Suppressor macrophage (primary cell): ENCODE measurements at regions not wholly inside any gene's neighbourhood (a gene's known extent, or its start where the extent isn't known, plus 50 kb on each side); places are given as distances from the start of the nearest gene placed in this dataset.
"Not testable (repeated sequence)": the region's sequence is repeated elsewhere in the genome, so short reads cannot be mapped to it uniquely, and the experiment has no call there.

ENCODE experiments used
- DNase-seq, 4 experiments: peaks; one replicate each; pipeline ENCODE4 v3.0.0-alpha.2; 2020 to 2022

DNA sequence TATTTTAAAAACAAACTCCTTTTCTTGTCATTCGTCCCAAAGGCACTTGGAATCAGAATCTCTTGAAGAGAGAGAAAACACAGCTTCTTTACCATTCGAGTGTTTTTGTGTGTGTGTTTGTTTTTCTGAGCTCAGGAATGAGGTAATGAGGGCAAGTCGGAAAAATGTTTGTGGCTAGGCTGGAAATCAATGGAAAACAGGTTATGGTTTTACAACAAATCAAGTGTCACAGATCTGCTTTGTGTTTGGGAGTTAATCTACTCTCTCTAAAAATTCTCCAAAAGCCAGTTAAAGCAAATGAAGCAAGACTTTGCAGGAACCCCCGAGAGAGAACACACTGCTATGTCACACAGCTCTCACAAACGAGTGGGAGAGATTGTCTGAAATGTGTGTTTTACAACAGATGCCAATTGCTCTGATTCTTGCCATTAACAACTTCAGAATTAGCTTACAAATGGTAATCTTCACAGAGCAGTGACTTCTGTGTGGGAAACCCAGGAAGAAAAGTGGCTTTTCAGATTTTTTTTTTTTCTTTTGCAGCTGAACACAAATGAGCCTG lies 264.1 kb downstream of the CBLL2 start:
- DNase-seq = no peak

DNA sequence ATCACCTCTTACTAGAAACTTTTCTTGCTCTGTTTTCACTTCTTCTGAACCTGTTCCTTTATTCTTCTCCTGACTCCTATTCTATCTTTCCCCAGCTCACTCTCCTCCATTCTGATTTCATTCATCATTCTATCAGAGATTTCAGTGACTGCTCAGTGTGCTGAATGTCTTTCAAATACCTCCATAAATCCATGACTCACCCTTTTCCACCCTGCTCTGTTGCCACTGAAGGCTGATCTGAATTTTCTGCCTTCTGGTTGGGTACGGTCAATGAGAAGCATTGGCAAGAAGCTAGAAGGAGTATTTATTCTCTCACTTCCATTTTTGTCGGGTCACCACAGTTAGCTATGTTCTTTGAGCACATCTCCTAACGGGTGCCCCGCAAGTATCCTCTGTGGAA lies 265.9 kb downstream of the CBLL2 start:
- DNase-seq = no peak

DNA sequence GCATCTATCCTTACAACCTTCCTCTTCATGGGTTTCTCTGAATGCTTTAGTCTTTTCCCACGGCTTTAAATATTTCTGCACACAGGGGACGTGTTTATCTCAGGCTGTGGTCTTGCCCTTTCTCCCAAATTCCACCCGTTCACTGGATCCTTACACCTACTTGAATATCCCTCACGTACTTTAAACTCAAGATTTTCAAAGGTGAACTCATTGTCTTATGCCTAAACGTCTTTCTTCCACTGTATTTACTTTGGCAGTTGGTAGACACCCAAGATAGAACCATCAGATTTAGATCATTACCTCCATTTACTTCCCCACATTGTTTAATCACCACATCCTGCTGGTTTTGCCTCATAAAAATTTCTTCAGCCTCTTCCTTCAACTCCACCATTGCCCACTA lies 269.2 kb downstream of the CBLL2 start:
- no peak for DNase-seq

DNA sequence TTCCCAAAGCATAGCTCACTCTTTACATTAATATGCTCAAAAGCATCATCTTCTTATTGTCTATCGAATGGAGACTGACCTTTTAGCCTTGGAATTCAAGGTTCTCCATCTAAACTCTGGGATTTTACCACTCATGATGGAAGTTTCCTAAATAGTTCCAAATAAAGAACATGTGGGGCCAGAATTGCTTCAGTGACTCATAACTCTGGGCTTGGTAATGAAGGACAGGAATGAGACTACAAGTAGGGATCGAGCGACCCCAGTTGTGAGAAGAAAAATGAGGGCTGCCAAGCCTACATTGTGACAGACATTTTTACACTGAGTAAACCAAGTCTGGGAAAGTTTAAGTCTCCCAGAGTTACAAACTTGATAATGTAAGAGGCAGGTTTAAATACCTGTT lies 269.9 kb downstream of the CBLL2 start:
- DNase-seq = no peak

DNA sequence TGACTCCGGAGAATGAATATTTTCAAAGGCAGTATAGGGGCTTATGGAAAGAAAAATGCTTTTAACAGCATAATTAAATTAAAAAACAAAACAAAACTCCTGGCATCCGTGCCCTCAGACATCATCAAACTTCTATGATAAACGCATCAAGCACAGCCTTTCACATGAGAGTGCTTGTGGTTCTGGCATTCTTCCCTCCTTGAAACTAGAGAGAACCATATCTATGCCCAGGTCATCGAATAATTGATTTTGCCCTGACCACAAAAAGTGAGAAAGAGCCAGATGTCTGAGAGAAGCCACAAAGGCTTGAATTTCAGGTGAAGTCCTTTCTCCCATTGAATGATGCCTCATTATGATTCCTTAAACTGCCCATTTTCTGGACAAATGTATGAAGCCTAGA lies 286.8 kb downstream of the CBLL2 start:
- no peak for DNase-seq

DNA sequence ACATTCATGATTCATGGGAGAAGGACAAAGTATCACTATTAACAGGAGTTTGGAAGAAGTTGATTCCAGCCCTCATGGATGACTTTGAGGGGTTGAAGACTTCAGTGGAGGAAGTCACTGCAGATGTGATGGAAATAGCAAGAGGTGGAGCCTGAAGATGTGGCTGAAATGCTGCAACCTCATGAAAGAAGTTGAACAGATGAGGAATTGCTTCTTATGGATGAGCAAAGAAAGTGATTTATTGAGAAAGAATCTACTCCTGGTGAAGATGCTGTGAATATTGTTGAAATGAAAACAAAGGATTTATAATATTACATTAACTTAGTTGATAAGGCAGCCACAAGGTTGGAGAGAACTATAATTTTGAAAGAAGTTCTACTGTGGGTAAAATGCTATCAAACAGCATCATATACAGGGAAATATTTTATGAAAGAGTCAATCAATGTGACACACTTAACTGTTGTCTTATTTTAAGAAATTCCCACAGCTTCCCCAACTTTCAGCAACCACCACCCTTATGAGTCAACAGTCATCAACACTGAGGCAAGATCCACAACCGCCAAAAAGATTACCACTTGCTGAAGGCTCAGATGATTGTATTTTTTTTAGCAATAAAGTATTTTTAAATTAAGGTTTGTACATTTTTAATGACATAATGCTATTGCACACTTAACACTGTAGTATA lies 302.6 kb downstream of the CBLL2 start:
- no peak for DNase-seq

DNA sequence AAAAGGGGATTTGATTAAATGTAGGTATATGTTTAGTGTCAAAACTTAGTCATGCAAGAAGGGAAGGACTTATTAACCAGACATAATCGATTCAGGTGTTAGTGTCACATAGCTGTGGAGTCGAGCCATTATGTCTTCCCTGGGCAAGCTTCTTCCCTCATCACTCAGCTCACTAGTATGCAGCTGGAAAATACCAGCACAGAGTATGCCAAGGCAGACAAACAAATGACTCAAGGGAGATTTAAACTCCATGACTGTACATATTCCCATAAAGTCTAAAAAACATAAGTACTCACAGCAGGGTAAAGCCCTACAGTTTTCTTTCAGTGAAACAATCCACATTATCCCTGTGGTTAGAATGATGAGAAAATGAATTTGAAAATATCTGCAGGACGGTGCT lies 304.5 kb downstream of the CBLL2 start:
- no peak for DNase-seq

DNA sequence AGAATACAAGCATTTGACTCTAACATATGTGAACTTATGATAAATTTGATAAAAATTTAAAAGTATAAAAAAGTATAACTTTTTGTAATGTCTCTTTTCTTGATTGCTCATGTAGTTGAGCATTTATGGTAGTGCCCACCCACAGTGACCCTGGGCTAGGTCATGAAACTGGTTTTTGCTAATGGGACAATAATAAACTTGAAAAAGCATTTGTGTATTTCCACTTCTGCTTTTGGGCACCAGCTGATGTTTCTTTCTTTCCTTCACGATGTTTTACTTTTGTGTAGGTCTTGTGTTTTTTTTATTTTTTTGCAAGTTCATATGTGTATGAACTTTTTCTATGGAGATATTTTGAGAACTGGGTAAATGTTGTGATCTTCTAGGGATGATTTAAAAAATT lies 313.1 kb downstream of the CBLL2 start:
- no peak for DNase-seq

DNA sequence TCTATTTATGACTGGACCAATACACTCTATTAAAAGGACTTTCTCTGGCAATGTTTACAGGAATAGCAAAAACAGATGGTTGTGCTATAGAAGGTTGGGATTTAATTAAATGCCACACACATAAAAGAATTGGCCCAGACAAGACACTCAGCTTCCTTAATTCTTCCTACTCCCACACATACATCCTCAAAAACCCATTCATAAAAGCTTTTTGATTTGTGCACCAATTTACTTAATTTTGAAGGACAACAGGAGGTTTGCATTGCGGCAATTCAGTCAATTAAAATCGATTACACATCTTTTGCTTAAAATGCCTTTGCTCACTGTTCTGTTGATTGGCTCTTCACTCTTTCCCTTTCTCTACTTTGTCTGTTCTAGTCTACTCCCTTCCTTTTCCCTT lies 317.1 kb downstream of the CBLL2 start:
- DNase-seq = no peak

DNA sequence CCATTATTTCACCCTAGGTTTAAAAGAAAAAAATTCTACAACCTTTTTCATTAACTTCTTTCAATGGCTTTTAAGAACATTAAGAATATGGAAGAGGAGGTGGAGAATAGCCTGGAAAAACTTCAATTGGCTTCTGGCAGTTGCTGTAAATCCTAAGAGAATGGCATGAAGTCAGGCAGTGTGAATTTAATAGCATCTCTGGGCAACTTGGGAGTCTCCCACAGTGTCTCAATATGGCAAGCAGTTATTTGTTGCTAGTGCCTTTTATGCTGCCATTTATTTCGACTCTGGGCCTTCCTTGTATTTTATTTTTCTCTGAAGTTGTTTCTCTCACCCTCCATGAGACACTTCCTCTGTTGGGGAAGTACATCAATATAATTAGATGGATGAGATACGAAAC lies 322.1 kb downstream of the CBLL2 start:
- no peak for DNase-seq

DNA sequence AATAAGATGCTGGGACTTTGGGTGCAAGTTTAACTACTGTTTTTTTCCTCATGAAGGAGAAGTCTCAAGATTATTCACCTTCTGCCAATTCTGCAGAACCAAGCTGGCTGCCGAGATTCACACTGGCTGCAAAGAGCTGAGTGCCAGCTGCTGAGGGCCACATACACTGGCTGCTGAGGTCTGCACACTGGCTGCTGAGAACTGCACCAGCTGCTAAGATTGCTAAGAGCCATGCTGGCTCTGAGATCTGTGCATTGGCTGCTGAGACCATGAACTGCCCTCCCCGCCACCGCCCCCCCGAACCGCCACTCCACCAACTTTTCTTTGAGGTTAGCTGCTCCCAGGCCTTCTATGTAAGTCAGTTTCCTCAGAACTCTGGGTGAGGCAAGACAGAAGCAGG lies 330.3 kb downstream of the CBLL2 start:
- no peak for DNase-seq

DNA sequence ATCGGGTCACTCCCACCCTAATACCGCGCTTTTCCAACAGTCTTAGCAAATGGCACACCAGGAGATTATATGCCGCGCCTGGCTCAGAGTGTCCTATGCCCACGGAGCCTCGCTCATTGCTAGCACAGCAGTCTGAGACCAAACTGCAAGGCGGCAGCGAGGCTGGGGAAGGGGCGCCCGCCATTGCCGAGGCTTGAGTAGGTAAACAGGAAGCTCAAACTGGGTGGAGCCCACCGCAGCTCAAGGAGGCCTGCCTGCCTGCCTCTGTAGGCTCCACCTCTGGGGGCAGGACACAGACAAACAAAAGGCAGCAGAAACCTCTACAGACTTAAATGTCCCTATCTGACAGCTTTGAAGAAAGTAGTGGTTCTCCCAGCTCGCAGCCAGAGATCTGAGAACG lies 336.7 kb downstream of the CBLL2 start:
- not testable (repeated sequence) for DNase-seq

DNA sequence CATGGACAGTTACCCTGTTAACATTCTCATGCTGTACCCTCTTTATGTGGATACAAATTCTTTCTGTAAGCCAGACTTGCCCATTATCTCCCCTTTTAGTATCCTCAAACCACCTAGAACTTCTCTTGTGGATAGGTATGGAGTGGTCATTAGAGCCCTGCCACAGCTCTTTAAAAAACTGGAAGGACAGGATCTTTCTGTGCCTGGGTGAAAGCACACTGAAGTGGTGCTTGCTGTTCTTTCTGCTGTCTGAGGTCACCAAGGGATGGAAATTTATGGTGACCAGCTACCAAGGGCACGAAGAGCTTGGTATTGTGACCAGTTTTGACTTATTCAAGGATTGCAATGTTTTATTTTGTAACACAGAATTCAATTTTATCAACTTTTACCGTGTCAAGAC lies 344.2 kb downstream of the CBLL2 start:
- no peak for DNase-seq

DNA sequence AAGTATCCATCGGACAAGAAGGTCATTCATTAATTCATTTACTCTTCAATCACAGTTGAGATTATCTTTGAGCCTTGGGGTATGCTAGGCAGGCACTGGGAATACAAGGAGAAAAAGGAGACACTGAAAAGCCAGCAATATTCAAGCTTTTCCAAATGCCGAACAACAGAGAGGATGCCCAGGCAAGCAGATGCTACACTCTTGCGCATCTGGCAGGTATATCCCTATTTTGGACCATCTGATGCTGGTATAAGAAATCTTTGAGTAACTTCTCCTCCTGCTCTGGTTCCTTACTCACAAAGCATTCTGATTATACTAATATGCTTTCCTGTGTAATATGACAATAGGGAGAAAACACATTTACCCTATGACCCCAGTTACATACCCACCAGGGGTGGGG lies 354.9 kb downstream of the CBLL2 start:
- DNase-seq = no peak

DNA sequence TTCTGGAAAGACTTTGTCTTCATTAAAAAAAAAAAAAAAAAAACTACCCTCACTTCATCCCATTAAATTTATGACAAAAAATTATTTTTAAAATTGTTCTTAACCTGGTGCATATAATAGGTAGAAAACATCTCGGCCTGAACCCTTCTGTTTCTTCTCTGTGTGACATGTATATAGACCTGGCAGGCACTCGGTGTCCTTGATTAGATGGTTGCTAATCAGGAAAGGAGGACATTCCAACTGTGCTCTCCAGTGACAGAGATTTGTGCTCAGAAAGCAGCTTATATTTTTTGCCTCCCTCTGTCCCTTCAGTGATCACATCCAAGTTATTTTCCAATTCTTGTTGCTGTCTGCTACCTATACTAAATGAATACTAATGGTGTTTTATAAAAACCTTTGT lies 355.6 kb downstream of the CBLL2 start:
- DNase-seq = no peak

DNA sequence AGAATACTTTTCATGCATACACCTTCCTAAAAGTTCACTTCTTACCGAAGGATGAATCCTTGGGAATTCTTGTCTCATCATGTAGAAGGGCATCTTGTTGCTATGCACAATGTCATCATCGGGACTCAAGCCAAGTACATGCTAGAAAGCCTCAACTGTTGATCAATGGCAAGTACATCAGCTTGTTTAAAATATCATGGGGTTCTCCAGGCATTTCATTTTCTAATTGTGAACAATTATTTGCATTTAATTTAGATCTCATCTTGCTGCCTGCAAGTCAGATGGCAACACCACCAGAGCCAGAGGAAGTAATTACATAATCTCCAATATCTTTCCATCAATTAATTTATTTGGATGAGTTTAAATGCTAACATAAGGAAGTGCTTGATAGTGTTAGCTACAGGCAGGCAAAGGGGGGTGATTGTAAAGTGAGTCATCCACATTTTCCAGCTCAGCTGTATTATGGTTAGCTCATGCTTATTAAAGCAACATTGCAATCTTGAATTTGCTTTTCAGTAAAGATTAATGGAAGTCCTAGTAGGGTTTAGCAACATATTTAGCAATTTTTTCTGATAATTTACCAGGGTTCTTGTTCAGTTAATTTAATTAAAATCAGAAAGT lies 356.5 kb downstream of the CBLL2 start:
- DNase-seq = no peak

DNA sequence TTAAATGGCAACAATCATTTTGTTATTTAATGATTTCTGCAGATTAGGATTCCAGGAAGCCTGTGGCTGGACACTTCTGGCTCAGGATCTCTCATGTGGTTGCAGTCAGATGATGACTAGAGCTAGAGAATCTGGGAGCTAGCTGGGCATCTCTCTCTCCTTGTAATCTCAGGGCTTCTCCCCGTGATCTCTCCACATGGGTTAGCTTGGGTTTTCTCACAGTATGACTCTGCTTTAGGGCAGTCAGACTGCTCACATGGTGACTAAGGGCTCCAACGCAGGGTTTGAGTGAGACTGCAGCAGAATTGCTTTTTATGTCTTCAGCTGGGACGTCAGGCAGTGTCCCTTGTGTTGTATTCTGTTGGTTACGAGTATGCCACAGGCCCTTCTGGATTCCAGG lies 361.4 kb downstream of the CBLL2 start:
- DNase-seq = no peak

DNA sequence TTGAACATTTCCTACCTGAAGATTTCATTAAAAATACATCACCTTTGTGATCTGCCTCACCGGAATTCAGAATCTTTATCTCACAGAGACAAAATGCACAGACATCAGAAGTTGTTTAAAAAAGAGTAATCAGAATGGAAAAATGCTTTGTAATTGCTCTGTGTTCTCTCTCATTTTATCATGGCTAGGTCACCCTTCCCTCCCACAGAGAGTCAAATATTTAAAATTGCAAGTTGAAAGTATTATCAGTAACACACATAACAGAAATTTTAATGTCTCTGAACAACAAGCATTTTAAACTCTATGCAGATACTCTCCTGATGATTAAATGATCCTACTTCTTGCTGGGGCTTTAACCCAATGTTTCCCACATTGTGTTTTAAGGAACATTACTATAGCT lies 362.0 kb downstream of the CBLL2 start:
- no peak for DNase-seq

DNA sequence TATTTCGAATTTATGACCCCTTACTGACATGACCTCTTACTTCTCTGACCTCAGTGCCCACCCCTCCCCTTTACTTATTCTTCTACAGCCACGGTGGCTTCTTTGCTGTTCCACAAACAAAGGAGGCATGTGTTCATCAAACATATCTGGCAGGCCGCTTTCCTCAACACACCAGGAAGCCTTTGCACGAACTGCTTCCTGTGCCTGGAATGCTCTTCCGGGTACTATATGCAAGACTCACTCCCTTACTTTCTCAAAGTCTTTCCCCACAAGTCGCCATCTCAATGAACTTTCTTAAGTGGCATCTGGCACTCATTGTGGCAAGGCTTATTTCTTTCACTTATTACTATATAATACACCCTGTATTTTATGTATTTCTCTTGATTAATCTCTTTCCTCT lies 351.5 kb upstream of the DDX53 start:
- DNase-seq = no peak

DNA sequence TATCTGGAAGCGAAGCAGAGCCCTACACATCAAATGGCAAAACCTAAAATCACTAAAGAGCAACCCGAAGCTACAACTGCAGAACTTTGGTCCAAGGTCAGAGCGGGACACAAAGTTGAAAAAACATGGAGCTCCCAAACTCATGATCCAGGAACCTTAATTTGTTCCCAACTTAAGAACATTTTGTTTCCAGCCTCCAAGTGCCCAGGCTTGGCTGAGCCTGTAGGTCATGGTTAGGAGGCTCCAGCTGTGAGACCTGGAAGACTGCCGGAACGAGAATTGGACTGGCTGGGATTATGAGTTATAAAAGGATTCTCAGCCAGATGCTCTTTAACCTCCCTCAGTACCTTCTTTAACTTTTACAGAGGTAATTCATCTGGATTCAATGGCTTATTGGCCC lies 349.1 kb upstream of the DDX53 start:
- DNase-seq = no peak

DNA sequence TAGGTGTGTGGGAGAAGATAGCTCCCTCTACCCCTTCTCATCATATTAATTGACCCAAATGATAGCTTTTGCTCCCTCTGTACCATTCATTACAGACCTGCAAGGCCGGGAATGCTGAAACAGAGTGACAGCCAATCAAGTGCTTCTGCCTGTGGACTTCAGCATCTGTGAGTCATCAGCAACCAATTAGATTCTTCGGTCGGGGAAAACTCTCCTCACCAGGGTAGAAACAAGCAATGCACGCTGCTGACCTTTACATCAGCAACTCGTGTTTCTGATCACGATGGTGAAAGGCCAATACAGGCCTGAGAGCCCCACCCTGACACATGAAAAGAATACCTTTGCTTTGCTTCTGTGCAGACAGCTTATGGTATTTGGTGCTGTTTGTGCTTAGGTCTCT lies 347.2 kb upstream of the DDX53 start:
- no peak for DNase-seq

DNA sequence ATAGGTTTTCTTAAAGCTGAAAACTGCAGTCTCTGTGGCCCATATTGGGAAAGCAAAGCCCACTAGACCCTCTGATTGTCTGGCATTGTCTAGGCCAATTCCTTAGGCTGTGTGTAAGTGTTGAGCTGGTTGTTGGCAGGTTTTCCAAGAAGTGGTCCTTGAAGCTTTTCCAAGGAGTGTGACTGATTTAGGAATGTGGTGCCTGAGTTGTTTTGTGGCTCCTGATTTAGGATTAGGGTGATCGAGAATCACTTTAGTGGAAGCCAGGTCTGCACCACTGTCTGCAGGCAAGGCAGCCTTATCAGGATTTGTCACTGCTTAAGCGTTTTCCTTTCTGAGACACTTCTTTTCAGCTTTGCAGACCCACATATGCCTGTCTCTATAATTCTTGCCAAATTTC lies 339.0 kb upstream of the DDX53 start:
- DNase-seq = no peak

DNA sequence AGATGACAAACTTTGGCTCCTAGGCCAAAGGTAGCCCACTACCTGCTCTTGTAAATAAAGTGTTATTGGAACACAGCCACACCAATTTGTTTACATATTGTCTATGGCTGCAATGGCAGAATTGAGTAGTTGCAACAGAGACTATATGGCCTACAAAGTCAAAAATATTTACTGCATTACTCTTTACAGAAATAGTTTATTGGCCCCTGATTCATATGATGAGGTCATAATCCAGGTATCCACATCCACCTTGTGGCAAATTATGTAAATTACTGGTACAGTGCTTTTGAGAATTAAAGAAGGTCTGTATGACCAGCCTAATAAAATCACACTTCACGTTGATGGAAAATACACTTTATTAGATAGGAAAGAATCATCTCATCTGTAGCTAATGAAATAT lies 337.0 kb upstream of the DDX53 start:
- DNase-seq = no peak

DNA sequence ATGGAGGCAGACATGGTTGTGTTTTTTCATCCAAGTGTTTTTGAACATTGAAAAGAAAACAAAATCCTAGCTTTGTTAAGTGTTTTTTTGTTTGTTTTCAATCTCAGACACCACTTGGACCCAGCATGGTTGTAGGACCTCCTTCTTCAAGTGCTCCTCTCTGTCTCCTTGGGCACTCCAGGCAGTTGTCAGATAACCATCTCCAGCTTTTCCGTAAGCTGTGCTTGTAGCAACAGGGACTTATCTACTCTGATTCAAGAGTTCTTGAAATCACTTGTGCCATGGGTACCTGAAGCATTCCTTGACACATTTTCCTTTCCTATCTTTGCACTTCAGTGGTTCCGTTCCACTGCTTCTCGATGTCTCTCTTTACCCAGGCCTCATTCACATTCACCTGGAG lies 334.9 kb upstream of the DDX53 start:
- DNase-seq = no peak

DNA sequence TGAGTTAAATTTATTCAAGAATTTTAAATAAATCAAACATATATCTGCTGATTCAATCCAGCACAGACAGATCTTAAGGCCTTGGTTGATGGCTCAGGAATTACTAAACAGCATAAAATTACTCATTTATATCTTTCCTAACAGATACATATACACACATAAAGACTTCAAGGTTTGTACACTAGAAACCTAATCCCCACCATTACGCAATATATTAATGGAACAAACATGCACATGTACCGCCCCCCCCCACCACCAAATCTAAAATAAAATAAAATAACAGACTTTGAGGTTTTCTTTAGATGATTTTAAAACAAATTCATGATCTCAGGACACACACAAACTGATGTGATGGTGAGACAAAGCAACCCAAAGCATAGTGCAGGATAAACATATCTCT lies 333.9 kb upstream of the DDX53 start:
- no peak for DNase-seq
